ENCODE measurements at regions not wholly inside any gene's neighbourhood (a gene's known extent, or its start where the extent isn't known, plus 50 kb on each side); places are given as distances from the start of the nearest gene placed in this dataset.
A peak's percentile ranks its signal among the peaks of the same experiment; 100 is the strongest.

DNA sequence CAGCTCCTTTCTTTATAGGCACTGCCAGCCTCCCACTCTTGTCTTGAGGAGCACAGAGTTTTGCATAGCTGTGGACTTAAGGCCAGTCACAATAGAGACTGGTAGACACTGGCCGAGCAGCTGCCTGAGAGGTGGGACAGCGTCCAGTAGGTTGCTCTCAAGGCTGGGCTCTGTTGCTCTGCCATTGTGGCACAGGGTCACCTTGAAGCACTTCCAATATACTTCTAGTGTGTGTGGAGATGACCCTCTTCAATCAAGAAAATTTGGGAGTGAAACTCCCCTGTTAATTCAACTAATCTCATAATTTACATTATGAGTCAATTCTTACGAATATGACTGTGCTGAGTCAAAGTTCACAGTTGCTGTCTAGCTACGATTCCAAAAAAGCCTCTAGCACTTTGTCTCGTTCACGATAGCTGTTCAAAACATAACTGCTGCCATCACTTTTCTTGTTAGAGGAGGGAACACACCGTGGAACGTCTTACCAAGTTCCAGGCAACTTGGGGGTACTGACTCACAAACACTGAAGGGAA is 636.2 kb downstream of the EPHA4 start:
- no peak for DNase-seq

DNA sequence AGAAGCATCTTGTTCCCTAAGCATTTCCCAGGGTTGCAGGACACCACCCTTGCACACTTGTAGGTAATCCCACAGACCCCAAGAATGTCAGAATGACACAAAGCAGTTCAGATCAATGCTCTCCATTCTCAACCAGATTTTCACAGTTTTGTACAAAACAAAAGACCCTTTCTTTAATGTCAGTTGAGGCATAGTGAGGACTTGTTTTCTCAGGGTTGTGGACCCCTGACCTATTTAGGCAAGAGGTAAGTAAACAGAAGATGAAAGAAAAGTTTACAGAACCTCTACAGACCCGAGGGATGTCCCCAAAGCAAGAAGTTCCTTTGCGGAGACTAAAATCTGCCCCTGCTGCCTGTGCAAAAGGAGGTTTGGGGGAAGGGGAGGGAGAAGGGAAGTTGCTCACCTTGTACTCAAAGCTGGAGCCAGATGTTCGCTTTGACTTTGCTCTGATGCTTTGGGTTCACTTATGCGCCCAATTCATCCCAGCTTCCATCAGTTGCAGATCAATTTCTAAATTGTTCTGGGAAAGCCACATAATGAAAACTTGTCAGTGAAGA is 635.4 kb downstream of the EPHA4 start:
- DNase-seq: no peak

DNA sequence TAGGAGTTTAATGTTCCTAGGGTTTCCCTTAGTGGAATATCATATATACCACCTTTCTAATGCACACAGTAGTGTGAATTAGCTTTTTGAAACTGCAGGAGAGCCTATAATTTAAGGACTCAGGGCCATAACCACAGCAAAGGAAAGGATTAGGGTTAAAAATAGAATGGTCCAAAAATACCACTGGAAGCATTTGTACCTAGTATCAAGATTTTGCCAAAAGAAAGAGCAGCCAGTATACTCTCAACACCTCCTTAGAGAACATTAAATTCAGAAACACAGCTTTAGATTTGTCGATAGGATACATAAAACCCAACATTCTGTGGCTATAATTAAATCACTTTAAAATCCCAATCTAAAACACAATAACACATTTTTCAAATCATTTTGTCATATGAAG is 634.9 kb downstream of the EPHA4 start:
- DNase-seq: no peak

DNA sequence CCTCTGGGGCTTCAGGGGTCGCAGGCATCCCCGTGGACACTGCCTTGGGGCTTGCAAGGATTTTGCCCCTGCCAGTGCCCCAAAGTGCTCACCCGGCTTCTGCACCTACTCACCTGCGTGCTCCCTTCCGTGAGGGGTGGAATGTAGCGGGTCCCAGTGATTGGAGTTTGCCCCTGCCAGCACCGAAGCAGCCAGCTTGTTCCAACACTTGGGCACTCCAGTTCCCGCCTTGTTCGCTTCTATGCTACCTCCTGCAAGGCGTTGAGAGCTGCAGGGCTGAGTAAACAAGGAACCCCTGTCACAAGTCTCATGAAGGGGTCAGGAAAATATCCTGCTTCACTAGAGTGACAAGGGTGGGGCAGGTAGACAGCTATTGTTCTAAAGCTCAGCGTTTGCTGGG is 631.5 kb downstream of the EPHA4 start:
- DNase-seq: no peak

DNA sequence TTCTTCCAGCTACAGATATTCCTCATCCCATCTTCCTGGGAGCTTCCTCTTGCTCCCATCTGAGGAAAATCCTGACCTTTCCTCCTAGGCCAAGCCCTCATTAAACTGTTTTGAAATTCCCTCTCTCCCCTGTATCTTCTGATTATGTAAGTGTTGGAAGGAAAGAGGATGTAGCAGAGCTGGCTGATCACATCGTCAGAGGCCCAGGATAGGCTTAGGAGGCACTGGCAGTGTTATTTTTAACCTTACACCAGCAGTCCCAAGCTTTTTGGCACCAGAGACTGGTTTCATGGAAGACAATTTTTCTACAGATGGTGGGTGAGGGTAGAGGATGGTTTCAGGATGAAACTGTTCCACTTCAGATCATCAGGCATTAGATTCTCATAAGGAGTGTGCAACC is 630.4 kb downstream of the EPHA4 start:
- no peak for DNase-seq

DNA sequence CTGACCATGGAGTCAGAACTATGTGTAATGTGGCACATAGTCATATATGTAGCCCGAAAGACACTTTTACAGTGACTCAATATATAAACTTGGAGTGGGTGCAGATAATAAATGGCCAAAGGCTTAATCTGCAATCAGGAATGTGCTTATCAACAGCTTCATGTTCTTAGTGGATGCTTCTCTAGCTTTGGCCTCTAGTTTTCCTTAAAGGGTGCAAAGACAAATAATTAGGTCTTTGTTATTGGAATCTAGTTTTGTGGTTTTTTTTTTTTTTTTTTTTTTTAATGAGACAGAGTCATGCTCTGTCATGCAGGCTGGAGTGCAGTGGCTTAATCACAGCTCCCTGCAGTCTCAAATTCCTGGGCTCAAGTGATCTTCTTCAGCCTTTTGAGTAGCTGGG is 625.6 kb downstream of the EPHA4 start:
- no peak for DNase-seq

DNA sequence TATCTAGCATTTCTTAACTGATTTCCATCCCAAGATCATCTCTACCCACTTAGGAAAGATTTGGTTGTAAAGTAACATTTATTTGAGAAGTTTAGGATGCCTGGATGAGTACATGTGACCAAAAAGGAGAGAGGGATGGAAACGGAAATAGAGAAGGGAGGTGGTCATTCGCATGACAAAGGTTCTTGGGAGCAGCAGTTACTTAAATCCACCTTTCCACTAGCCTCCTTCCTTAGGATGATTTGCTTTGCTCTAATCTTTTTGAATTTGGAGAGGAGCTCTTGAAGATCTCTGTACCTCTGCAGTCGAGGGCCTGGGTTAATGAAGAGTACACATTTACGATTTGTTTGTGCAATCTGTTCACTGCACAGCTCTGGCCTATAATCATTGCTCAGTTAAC is 623.5 kb downstream of the EPHA4 start:
- no peak for DNase-seq

DNA sequence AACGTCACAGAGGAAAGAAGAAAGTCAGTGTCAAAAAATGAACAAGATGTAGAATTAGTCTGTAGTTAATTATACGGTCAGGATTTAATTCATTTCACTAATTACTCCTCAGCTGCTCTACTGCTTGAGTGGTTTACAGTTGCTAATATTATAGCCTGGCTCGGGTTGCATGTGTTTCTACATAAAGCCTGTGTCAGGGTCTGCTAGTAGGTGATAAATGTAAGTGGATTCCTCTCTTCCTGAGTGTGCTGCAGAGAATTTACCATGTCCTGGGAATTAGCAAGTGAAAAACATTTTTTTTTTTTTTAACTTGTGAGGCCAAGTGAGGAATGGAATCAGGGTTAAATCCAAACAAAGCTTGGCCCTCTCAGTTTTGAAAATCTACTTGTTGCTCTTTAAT is 622.6 kb downstream of the EPHA4 start:
- no peak for DNase-seq

DNA sequence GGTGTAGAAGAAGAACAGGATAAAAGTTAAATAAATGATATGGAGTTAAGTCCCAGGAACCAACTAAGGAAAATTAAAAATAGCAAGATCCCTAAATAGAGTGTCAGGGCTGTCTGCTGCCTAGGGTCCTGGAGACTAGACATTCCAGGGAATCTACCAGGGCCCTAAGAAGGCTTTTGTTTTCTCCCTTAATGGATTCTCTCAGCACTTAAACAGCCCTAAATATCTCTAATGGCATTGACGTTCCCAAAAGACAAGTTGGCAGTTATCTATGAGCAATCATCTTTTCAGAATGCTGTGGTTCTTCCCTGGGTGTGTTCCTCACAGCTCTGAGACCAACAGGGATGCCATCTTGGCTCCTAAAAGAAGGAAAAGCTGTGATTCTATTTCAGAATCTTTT is 616.3 kb downstream of the EPHA4 start:
- DNase-seq: no peak

DNA sequence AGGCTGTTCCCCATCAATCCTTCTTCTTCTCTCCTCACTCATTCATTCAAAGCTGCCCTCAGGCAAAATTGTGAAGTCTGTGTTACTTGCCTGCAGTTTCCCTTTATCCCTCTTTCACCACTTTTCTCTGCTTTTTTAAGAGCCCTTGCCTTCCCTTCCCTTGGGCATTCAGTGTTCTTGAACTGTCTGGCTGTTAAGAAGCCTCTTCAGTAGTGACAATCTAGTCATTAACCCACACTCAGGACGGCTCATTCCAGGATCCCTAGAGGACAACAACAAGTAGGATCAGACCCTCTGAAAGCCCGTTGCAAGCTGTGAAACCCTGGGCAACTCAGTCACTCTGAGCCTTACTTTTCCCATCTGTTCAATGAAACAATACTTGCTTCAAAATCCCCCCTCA is 615.7 kb downstream of the EPHA4 start:
- DNase-seq: no peak

DNA sequence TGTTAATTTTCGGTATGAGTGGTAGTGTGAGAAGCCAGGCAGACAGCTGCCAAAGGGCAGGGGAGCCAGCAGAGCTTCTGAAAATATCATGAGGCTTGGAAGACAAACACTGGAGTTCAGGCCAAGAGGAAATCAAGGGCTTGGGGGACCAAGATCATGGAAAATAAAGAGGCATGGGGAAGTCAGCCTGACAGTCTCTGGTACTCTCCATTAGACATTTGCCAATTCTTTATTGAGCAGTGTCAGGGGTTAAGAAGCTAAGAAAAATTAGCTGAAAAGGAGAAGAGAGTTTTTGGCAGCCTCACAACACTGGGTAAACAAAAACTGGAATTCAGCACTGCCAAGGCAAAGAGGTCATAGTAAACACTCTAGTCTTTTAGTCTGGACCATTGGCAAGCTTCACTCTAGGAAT is 612.7 kb downstream of the EPHA4 start:
- DNase-seq: peak; percentile 77

DNA sequence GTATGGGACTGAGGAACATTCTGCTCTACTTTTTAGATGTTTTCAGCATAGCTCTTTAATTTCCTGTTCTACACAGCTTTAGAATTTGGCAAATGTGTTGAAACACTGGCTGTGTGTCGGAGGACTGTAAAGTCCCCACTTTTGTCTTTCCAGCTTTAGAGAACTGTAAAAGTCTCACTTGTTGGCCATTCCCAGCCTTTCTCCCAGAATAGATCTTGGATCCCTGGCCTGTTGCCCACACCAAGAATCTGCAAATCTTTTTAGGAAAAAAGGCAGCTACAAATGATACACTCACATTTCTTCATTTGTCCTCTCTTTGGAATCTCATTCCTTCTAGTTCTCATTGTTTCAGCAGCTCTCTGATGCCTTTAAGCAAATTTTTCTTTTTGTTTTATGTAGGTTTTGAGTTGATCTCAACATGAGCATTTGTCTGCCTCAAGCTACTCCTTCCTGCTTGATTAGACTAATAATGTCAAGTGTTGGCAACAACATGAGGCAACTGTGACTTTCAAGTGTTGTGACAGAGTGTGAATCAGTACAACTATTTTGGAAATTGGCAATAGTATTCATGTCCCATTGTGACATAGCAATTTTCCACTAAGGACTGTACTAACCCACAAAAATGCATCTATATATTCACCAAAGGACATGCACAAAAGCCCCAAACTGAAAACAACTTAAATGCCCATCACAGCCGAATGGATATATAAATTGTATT is 610.8 kb downstream of the EPHA4 start:
- no peak for DNase-seq

DNA sequence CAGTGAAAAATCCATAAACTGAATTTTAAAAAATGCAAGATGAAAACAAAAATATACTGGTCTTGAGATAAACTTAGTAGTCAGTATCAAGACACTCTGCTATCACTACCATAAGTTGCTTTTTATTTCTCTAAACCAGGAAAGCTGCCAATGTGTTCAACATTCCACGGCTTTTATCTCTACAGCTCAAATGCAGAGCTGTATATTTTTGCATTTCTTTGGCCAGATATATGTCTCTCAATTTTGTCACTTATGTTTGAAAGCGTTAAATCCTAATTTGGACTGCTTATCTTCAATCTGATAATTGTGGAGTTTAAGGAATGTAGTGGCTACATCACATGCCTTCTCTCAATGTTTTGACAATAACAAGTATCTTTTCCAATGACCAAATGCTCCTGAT is 609.5 kb downstream of the EPHA4 start:
- DNase-seq: no peak

DNA sequence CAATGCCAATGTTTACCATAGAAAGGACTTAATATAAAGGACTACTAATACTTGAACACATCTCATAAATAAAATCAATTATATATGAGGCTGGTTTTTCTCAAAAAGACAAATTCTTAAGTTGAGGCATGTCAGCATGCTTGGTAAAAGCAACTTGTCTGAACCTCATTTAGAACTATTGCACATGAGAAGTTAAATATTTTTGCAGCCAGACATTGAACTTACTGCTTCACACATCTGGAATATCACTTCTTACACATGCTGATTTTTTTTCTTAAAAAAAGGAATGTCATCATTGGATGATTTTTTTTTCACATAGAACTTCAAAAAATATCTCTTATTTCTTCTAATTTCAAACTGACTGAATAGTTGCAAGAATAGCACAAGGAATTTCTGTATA is 609.0 kb downstream of the EPHA4 start:
- DNase-seq: no peak

DNA sequence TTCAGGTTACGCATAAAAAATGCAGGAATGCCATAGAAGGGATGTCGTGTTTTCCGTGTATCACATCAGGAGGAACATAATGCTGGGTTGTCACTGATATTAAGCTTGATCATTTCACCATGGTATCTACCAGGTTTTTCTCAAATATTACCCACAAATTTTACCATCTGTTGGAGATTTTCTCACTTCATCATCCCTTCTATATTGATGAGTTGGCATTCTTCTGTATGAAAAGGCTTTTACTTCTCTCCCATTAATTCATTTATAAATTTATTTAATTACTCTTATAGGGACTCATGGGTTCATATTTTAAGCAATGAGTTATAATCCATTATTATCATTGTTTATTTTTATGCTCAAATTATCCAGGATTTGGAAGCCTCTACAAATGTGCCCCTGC is 608.2 kb downstream of the EPHA4 start:
- no peak for DNase-seq

DNA sequence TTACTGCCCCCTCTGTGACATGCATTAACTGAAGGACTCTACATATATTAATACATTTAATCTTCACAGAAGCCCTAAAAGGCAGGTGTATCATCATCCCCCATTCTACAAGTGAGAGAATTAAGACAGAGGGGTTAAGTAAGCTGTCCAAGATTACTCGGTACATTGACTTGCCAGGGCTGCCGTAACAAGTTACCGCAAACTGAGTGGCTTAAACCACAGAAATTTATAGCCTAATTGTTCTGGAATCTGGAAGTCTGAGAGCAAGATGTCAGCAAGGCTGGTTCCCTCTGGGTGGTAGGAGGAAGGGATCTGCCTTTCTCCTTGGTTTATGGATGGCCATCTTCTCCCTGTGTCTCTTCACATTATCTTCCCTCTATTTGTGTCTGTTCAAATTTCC is 605.5 kb downstream of the EPHA4 start:
- no peak for DNase-seq

DNA sequence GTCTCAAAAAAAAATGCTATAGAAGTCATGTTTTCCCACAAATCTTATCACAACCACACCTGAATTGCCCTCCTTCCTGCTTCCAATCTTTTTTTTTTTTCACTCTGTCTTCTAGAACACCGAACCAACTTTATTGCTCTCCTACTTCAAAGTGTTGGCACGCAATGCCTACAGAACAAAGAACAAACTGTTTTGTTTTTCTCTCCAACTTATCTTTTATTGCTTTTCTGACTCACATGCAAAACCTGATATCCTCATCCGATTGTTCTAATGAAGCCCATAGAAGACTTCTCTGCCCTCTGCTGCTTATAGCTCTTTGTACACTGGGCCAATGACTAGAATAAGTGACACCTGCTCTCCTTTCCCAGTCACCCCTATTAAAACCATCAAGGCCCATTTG is 602.8 kb downstream of the EPHA4 start:
- no peak for DNase-seq

DNA sequence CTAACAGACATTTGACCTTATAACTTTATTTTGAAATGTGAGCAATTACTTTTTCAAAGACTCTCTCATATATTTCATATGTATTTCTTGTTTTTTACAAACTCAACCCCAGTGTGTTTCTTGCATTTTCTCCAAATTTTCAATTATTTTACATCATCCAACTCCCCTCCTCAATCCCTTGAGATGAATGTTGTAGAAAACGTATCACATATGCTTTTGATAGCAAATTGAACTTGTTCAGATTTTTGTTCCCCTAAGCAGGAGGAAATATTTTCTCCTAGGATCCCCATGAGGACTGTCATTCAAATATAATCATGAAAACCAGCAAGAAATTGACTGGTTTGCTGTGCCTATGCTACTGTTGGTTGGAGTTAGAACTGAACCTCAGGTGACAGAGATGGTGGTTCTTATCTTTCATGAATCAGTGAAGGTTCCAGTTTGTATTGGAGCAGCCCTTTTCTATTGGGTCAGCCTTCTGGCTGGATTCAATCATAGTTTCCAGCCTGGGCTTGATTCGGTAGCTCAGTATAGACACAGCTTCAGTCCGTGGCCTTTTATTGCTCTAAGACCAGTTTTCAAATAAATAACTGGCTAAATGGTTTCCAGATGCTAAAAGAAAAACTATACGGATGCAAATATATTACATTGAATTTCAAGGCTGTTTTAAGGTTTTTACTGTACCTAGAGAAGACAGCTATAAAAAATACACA is 591.0 kb downstream of the EPHA4 start:
- DNase-seq: no peak

DNA sequence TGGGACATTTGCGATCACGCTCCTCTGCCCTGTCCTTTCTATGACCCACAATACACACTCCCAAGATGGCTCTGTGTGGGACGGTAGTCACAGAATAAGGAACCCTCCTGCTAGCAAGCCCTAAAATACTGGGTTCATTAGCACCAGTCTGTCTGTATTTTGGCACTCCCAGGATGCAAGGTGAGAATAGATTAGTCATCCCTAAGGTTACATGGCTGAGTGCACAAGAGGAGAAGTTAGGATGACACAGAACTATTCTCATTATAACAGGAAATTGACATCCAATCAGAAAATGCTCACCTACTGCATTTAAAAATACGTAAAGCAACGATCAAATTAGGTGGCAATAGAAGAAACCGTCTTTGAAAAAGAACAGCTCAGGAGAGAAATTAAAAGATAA is 590.2 kb downstream of the EPHA4 start:
- DNase-seq: no peak

DNA sequence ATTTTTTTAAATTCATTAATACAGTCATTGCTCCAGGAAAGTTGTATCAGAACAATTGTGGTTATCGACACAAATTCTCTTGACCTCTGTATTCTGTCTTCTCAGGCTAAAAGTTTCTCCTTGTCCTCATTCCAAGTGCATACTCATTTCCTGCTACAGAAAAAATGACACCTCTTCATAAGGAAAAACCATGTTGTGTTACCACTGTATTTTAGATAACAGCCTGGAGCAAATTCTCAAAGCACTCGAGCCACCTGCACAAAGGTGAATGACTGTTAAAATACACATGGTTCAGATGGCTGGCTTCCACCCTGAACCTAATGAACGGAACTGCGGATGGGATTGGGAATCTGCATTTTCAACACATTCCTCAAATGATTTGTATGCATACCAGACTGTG is 586.5 kb downstream of the EPHA4 start:
- no peak for DNase-seq

DNA sequence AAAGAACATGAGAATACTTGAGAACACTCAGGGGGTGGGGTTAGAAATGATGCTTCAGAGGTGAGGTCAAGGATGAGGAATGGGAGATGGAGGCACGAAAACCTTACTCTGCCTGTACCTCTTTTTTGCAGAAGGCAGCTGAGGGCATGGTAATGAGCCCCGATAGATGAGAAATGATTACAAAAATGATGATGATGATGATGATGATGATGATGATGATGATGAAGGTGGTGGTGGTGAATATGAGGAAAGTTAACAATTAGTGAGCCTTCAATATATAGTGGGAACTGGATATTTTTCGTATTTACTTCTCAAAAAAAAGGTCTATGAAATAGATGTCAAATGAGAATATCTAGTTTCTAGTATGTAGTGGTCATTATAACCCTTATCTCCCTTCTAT is 584.3 kb downstream of the EPHA4 start:
- no peak for DNase-seq

DNA sequence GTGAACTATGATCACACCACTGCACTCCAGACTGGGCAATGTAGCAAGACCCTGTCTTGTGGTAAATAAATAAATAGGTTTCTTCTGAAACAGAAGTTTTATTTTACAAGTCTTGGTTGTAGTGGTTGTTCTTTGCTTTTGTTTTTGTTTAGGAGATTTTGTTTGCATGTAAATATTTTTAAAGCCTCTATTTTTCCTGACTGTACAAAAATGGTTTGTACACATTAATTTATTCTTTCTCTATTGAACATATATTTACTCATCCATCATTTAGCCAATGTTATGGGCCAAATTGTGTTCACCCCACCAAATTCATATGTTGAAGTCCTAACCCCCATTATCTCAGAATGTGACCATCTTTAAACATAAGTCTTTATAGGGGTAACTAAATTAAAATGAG is 580.1 kb downstream of the EPHA4 start:
- DNase-seq: no peak

DNA sequence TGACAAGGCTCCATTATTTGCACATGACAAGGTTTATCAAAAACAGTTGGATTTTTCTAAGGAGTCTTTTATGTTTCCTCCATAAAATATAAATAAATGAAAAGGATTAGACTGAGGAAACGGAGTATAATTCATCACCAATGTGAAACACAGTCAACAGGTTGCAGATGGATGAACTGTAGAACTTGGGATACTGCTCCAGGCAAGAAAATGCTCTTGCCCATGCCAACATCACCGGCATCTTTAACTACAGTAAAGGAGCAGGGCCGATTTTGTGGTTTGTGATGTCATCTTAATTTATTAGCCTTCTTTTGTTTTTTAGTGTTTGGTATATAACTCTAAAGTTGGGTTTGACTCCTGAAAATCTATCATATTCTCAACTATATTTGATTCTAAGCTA is 577.3 kb downstream of the EPHA4 start:
- DNase-seq: no peak

DNA sequence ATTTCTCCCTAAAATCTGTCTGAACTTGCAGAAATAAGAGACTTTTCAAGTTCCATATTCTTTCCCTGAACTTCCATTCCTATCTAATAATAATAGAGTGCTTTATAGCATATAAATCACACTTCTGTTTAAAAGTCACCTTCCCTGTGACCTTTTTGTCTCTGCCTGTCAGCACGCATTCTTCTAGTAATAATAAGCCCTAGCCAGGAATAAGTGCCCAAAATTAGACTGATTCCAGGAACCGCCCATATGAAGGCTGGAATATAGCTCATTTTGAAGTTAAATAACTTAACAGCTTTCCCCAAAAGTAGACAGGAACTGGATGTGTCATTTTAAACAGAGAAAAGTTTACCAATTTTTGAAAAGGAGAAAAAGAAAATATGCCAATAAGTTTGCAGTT is 576.5 kb downstream of the EPHA4 start:
- no peak for DNase-seq
